Liver (tissue), 8 donors: ENCODE measurements at regions not wholly inside any gene's neighbourhood (a gene's known extent, or its start where the extent isn't known, plus 50 kb on each side); places are given as distances from the start of the nearest gene placed in this dataset.

Experiments
- DNase-seq: peaks from one replicate; pipeline ENCODE4 v3.0.0-alpha.2; 2017; ENCODE audit warnings: low spot score
- H3K27ac ChIP-seq, 2 donors: one replicate each; pipeline ENCODE4 v1.7.0; 2013; ENCODE audit warnings: inconsistent platforms in 2 of 2, low read length in 2 of 2, control low read depth in 1 of 2, low read depth in 1 of 2, mild to moderate bottlenecking in 1 of 2
- H3K27me3 ChIP-seq, 4 donors: one replicate each; pipeline versions ENCODE4 v1.6.1 to v1.7.0; 2013; ENCODE audit warnings: low read length in 3 of 4, inconsistent platforms in 1 of 4, mild to moderate bottlenecking in 1 of 4, moderate library complexity in 1 of 4; ENCODE audit not compliant: control insufficient read depth in 4 of 4, insufficient read depth in 4 of 4
- H3K36me3 ChIP-seq, 4 donors: one replicate each; pipeline versions ENCODE4 v1.6.1 to v1.7.0; 2013; ENCODE audit warnings: low read length in 3 of 4, mild to moderate bottlenecking in 3 of 4, low read depth in 1 of 4, moderate library complexity in 1 of 4; ENCODE audit not compliant: control insufficient read depth in 4 of 4, insufficient read depth in 3 of 4
- H3K4me1 ChIP-seq, 4 donors: one replicate each; pipeline versions ENCODE4 v1.6.1 to v1.7.0; 2013; ENCODE audit warnings: low read length in 3 of 4, mild to moderate bottlenecking in 3 of 4, moderate library complexity in 1 of 4; ENCODE audit not compliant: control insufficient read depth in 4 of 4, insufficient read depth in 4 of 4
- H3K4me3 ChIP-seq, 3 donors: one replicate each; pipeline versions ENCODE4 v1.6.1 to v1.7.0; 2013; ENCODE audit warnings: low read length in 3 of 3, control low read depth in 1 of 3, low read depth in 1 of 3, mild to moderate bottlenecking in 1 of 3
- H3K9ac ChIP-seq, 2 donors: one replicate each; pipeline ENCODE4 v1.7.0; 2013; ENCODE audit warnings: low read length in 2 of 2, mild to moderate bottlenecking in 2 of 2, moderate library complexity in 2 of 2, control low read depth in 1 of 2, low read depth in 1 of 2
- H3K9me3 ChIP-seq, 4 donors: one replicate each; pipeline versions ENCODE4 v1.6.1 to v1.7.0; 2013; ENCODE audit warnings: low read length in 3 of 4; ENCODE audit not compliant: control insufficient read depth in 4 of 4
- ATF3 ChIP-seq: IDR thresholded peaks from 2 replicates; pipeline ENCODE4 v1.6.1; 2016; ENCODE audit warnings: antibody characterized with exemption
- CTCF ChIP-seq: fragments of 150-350 bp; IDR thresholded peaks from 2 replicates; pipeline ENCODE4 v1.5.1; 2017; ENCODE audit warnings: improper control_type of control experiment, low read depth, low read length; ENCODE audit not compliant: missing input control
- EGR1 ChIP-seq, 2 donors: IDR thresholded peaks; 2 replicates each; pipeline ENCODE4 v1.6.1; 2016 to 2018; ENCODE audit warnings: antibody characterized with exemption in 2 of 2, low read depth in 2 of 2
- FOXA1 ChIP-seq: IDR thresholded peaks from 2 replicates; pipeline ENCODE4 v1.6.1; 2016; ENCODE audit warnings: antibody characterized with exemption
- FOXA2 ChIP-seq: IDR thresholded peaks from 2 replicates; pipeline ENCODE4 v1.6.1; 2016; ENCODE audit warnings: antibody characterized with exemption
- GABPA ChIP-seq, 2 donors: IDR thresholded peaks in 1 of 2; conservative IDR thresholded peaks in 1 of 2; 2 replicates each; pipeline ENCODE4 v1.6.1; 2016; ENCODE audit warnings: antibody characterized with exemption in 2 of 2, mild to moderate bottlenecking in 1 of 2, moderate library complexity in 1 of 2
- HNF4A ChIP-seq, 2 donors: conservative IDR thresholded peaks; 2 replicates each; pipeline ENCODE4 v1.6.1; 2016; ENCODE audit warnings: antibody characterized with exemption in 2 of 2, mild to moderate bottlenecking in 2 of 2
- HNF4G ChIP-seq: IDR thresholded peaks from 2 replicates; pipeline ENCODE4 v1.6.1; 2016; ENCODE audit warnings: antibody characterized with exemption
- JUND ChIP-seq, 2 donors: IDR thresholded peaks; 2 replicates each; pipeline ENCODE4 v1.6.1; 2016; ENCODE audit warnings: antibody characterized with exemption in 2 of 2
- MAX ChIP-seq: IDR thresholded peaks from 2 replicates; pipeline ENCODE4 v1.6.1; 2016; ENCODE audit warnings: antibody characterized with exemption
- NR2F2 ChIP-seq: IDR thresholded peaks from 2 replicates; pipeline ENCODE4 v1.6.1; 2016; ENCODE audit warnings: antibody characterized with exemption
- RAD21 ChIP-seq, 2 donors: IDR thresholded peaks; 2 replicates each; pipeline ENCODE4 v1.6.1; 2016; ENCODE audit warnings: antibody characterized with exemption in 2 of 2, mild to moderate bottlenecking in 2 of 2
- REST ChIP-seq: IDR thresholded peaks from 2 replicates; pipeline ENCODE4 v1.6.1; 2016; ENCODE audit warnings: antibody characterized with exemption, mild to moderate bottlenecking
- RXRA ChIP-seq, 2 donors: IDR thresholded peaks; 2 replicates each; pipeline ENCODE4 v1.6.1; 2017 to 2018; ENCODE audit warnings: antibody characterized with exemption in 2 of 2, mild to moderate bottlenecking in 1 of 2
- SP1 ChIP-seq: IDR thresholded peaks from 2 replicates; pipeline ENCODE4 v1.6.1; 2018; ENCODE audit warnings: antibody characterized with exemption, mild to moderate bottlenecking
- TAF1 ChIP-seq: conservative IDR thresholded peaks from 2 replicates; pipeline ENCODE4 v1.6.1; 2016; ENCODE audit warnings: antibody characterized with exemption, mild to moderate bottlenecking
- YY1 ChIP-seq: IDR thresholded peaks from 2 replicates; pipeline ENCODE4 v1.6.1; 2016; ENCODE audit warnings: antibody characterized with exemption, mild to moderate bottlenecking
- ZBTB33 ChIP-seq: IDR thresholded peaks from 2 replicates; pipeline ENCODE4 v1.6.1; 2016; ENCODE audit warnings: antibody characterized with exemption
- WGBS: extraction: QIAGEN DNeasy Blood & Tissue Kit; methylation state at CpG from one replicate; pipeline ENCODE4 v1.1.7; 2013; 5-methylcytosine and 5-hydroxymethylcytosine counted together
- donor health status: healthy.
- donor health status: healthy.
- donor health status: healthy.
- donor health status: healthy.
- donor health status: healthy.

- Histone ChIP-seq H3K4me3 (no peak overlapping the region), H3K36me3 (no peaks in the 10 kb centered on the region), H3K4me1 (no peaks in the 10 kb centered on the region), H3K9ac (no peak overlapping the region), H3K27me3 (no peaks in the 10 kb centered on the region), H3K27ac (no peak overlapping the region), H3K9me3 (no peaks in the 10 kb centered on the region)
- no peak for DNase-seq
- TF ChIP-seq FOXA1 (no peak), YY1 (no peak), HNF4A (conservative IDR thresholded peaks at IDR 0.05) (no peak), HNF4G (no peak), RXRA (IDR thresholded peaks at IDR 0.05) (no peak), JUND (IDR thresholded peaks at IDR 0.05) (no peak), RAD21 (IDR thresholded peaks at IDR 0.05) (no peak), EGR1 (IDR thresholded peaks at IDR 0.05; ENCODE audit: low read depth in 2 of 2) (no peak), ZBTB33 (no peak), NR2F2 (no peak), GABPA (IDR thresholded peaks at IDR 0.05 in 1 of 2, conservative IDR thresholded peaks at IDR 0.05 in 1 of 2) (no peak), TAF1 (no peak), ATF3 (no peak), MAX (no peak), CTCF (no peak)
Measured at GRCh38 chr2:53567073-53567472, 200.5 kb upstream of the CHAC2 start.

- Histone ChIP-seq H3K9me3 (no peaks in the 10 kb centered on the region), H3K9ac (no peak overlapping the region), H3K4me3 (no peak overlapping the region), H3K27ac (no peak overlapping the region), H3K27me3 (no peaks in the 10 kb centered on the region), H3K36me3 (no peaks in the 10 kb centered on the region), H3K4me1 (no peaks in the 10 kb centered on the region)
- WGBS = 95% methylated on average over 4 of the region's 4 CpGs
- no peak for TF ChIP-seq YY1
- TF ChIP-seq FOXA1 = no peak
- TF ChIP-seq SP1 = no peak
- TF ChIP-seq HNF4G = no peak
- TF ChIP-seq RXRA (IDR thresholded peaks at IDR 0.05) = no peak
- no peak for TF ChIP-seq JUND (IDR thresholded peaks at IDR 0.05)
- no peak for TF ChIP-seq TAF1
- TF ChIP-seq HNF4A (conservative IDR thresholded peaks at IDR 0.05) = no peak
- no peak for TF ChIP-seq EGR1 (IDR thresholded peaks at IDR 0.05; ENCODE audit: low read depth in 2 of 2)
- no peak for TF ChIP-seq ATF3
- TF ChIP-seq RAD21 (IDR thresholded peaks at IDR 0.05) = no peak
- TF ChIP-seq FOXA2 = no peak
- TF ChIP-seq GABPA (IDR thresholded peaks at IDR 0.05 in 1 of 2, conservative IDR thresholded peaks at IDR 0.05 in 1 of 2) = no peak
- TF ChIP-seq MAX = no peak
- TF ChIP-seq ZBTB33 = no peak
- no peak for TF ChIP-seq CTCF
- TF ChIP-seq REST = no peak
- DNase-seq = no peak
Measured at GRCh38 chr2:53562407-53562806, 205.2 kb upstream of the CHAC2 start.
